Adrenal gland (tissue), 5 donors: ENCODE measurements at regions not wholly inside any gene's neighbourhood (a gene's known extent, or its start where the extent isn't known, plus 50 kb on each side); places are given as distances from the start of the nearest gene placed in this dataset.

Experiments
- CTCF ChIP-seq, 6 experiments: fragments of 450-650 bp in 4 of 6; fragments of 200-600 bp in 2 of 6; sonication (generic) in 1 of 6; IDR thresholded peaks; 1 replicate in 5 of 6; 2 replicates in 1 of 6; pipeline versions ENCODE4 v1.5.1 to v1.8.0; 2016 to 2021; ENCODE audit warnings: antibody characterized with exemption in 6 of 6, mild to moderate bottlenecking in 2 of 6, moderate library complexity in 1 of 6
- POLR2A ChIP-seq, 2 donors: fragments of 450-650 bp; IDR thresholded peaks; one replicate each; pipeline ENCODE4 v1.6.1; 2017; ENCODE audit warnings: antibody characterized with exemption in 2 of 2, mild to moderate bottlenecking in 2 of 2, moderate library complexity in 1 of 2
- donor health status: DM: no; HTN: no; CAD: no.

GRCh38 chr9:32171339-32171738, 213.1 kb upstream of the ACO1 start:
- TF ChIP-seq CTCF (IDR thresholded peaks at IDR 0.05) (no peak), POLR2A (IDR thresholded peaks at IDR 0.05) (no peak)
